HG03064 (cell line): ENCODE measurements at regions not wholly inside any gene's neighbourhood (a gene's known extent, or its start where the extent isn't known, plus 50 kb on each side); places are given as distances from the start of the nearest gene placed in this dataset.
"Not testable (repeated sequence)": the region's sequence is repeated elsewhere in the genome, so short reads cannot be mapped to it uniquely, and the experiment has no call there.

Experiments used
- ATAC-seq: cut with Tn5 transposase; IDR thresholded peaks from one replicate; pipeline ENCODE4 v1.9.1; 2021; ENCODE audit warnings: low read depth; ENCODE audit not compliant: unreplicated experiment

DNA sequence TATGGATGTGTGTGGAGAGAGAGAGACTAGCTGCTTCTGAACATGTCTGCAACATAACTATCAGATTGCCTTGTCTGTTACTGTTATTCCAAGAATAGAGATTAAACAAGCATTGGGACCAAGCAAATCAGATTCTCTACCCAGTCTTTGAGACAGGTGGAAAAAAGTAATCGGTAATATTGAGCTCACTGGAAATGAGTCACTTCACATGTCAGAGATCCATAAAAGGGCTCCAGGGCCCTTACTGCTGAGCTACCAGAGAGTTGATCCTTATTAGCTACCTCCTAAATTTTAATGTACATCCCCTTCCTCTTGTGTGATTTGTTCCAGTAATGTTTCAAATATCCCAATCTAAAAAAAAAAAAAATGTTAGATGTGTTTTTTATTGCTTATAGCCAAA is 2118.0 kb downstream of the PCDH9 start:
- ATAC-seq, result no peak

DNA sequence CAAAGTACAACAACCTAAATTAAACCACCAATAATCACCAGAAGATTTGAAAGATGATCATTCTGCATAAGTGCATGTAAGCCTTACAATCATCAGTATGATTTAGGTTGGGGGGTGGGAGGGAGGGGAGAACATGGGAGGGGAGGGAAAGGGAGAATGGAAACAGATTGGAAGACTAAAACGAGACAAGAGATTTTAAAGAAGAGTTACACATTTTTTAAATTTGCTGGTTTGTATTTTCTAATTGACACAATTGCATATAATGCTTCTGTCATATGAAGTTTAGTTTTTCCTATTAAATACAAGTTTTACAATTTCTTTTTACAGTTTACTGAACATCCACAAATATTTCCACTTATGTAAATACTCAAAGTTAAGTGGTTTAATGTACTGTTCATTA is 2118.9 kb downstream of the PCDH9 start:
- ATAC-seq, result no peak

DNA sequence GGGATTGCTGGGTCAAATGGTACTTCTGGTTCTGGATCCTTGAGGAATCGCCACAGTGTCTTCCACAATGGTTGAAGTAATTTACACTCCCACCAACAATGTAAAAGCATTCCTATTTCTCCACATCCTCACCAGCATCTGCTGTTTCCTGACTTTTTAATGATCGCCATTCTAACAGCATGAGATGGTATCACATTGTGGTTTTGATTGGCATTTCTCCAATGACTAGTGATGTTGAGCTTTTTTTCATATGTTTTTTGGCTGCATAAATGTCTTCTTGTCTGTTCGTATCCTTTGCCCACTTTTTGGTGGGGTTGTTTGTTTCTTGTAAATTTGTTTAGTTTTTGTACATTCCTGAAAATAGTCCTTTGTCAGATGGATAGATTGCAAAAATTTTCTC is 2125.7 kb downstream of the PCDH9 start:
- ATAC-seq, result not testable (repeated sequence)

DNA sequence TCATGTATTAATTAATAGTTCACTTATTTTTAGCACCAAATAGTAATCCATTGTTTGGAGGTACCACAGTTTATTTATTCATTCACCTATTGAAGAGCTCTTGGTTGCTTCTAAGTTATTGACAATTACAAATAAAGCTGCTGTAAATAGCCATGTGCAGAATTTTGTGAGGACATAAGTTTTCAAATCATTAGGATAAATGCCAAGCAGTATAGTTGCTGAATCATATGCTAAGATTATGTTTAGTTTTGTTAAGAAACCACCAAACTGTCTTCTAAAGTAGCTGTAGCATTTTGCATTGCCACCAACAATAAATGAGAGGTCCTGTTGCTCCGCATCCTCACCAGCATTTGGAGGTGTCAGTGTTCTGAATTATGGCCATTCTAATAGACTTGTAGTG is 2126.8 kb downstream of the PCDH9 start:
- ATAC-seq, result no peak

DNA sequence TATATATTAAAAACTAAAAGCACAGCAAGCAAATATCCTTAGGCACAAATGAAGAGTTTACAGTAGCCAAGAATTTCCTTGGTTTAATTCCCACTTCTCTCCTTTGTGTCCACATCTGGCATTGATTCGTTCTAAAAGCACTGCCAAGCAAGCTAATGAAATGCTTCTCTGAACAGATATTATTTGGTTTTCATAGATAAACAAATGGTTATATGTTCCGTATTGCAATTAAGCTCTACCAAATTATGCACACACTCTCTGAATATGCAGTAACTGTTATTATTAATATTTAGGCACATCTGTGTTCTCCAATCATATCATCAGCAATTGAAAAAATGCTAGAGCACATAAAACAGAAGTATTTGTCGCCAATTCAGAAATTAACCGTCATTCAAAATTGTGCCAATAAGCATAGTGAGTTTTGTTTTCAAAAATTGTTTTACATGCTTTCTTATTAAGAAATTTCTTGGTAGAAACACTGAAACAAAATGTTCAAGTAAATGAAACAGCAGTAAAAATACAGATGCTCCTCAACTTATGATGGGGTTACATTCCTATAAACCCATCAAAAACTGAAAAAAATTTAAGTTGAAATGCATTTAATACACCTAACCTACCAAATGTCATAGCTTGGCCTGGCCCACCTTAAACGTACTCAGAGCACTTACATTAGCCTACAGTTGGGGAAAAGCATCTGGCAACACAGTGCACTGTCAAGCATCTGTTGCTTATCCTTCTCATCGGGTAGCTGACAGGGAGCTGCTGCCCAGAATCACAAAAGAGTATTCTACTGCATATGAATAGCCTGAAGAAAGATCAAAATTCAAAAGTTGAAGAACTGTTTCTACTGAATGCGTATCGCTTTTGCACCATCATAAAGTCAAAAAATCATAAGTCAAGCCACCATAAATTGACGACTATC is 2134.7 kb downstream of the PCDH9 start:
- no peak for ATAC-seq

DNA sequence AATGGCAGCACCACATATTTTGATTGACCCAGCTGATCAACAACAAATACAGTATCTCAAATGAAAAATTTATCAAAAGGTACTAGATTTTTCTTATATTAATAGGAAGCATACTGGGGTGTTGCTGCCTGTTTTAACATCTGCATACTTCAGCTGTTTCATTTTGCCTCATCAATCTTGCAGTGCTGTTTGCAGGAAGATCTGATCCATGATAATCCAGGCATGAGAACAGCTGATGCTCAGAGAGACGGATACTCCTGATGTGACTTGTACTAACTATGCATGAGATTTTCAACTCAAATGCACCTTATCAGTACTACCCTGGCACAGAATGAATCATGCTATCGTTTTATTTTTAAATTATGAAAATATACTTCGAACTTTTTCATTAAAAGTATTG is 2136.8 kb downstream of the PCDH9 start:
- no peak for ATAC-seq

DNA sequence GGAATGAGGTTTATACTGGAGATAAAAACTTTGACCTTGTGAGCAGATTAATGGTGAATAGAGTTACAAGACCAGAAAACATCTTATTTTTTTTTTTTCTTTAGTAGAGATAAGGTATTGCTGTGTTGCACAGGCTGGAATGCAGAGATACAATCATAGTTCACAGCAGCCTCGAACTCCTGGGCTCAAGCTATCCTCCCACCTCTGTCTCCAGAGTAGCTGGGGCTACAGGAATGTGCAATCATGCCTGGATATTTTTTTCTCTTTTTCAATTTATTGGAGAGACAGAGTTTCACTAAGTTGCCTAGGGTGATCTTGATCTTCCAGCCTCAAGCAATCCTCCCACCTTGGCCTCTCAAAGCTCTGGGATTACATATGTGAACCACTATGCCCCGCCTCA is 2139.1 kb downstream of the PCDH9 start:
- ATAC-seq, result no peak

DNA sequence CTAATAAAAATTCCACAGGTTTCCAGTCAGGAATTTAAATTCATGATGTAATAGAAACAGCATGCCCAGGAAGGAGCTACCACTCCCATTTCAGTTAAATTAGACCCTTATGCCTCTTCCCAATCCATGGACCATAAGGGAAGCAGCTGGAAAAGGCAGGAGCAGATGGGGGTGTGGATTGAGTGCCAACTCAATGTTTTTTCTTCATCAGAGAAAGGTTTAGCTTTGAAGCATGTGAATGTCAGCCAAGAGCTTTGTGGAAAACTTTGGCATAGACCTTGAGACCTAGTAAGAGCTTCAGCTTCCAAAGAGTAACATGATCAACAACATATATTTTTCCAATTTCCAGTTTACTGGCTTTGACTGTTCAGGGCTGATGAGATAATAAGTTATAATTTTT is 2139.9 kb downstream of the PCDH9 start:
- no peak for ATAC-seq

DNA sequence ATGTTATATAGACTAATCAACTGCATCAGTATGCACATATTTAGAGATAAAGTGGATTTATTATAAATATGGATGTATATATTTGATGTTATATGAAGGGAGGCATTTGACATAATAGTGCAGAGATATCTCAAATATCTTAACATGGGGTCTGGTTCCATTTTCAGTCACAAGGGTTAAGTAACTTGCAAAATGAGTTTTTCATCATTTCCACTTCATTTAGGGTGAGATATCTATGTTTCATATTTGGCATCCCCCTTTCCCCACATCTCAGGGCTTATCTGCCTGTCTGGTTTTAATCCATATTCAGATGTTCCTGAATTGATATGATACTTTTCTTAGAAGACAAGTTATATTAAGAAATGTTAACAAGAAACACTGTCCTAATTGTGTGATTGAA is 2141.2 kb downstream of the PCDH9 start:
- ATAC-seq, result no peak

DNA sequence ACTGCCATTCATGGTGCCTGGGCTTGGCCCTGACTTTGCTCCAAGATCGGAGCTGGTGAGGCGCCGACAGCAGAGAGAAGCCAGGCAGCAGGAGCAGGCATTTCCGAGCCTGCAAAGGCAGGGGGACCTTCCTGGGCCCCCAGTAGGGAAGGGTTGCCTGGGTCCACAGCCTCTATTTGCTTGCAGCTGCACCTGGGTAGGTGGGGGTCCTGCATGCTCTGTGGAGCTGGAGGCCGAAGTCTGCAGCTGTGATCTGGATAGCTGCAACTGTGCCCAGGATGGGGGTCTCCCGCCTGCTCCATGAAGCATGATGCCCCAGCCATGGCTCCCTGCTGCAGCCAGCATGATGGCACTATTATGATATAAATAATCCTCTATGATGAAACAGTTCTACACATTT is 2144.2 kb downstream of the PCDH9 start:
- no peak for ATAC-seq

DNA sequence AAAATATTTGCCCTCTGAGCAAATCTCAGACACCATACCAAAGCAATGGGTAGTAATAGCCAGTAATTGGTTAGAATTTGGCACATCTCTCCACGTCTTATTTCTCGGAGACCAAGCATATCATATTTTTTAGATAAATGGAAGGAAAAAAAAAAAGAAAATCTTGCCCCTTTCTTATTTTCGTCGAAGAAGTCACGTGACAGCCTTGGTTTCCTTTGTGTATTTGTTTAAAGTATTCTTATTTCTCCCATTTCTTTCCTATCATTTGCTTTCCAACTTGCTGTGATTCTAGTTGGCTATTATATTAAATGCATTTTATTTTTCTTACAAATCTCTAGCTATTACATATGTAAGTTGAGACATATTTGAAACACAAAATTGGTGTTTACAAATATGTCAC is 2155.9 kb downstream of the PCDH9 start:
- ATAC-seq, result no peak

DNA sequence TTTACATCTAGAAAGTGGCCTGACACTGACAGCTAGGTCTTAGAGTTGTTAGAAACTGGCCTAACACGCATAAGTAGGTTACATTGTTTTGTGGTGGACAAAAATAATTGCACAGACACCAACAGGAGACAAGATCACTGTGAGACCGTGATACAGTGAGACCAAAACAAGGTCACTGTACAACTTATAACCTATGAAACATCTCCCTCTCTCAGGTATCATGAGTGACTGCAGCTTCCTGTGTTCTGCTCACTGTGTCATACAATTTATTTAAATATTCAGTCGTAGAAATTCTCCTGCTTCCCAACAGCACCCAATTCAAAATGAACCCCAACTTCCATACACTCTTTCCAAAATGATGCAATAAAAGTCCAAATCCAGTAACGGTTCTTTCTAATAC is 2165.2 kb downstream of the PCDH9 start:
- ATAC-seq, result no peak

DNA sequence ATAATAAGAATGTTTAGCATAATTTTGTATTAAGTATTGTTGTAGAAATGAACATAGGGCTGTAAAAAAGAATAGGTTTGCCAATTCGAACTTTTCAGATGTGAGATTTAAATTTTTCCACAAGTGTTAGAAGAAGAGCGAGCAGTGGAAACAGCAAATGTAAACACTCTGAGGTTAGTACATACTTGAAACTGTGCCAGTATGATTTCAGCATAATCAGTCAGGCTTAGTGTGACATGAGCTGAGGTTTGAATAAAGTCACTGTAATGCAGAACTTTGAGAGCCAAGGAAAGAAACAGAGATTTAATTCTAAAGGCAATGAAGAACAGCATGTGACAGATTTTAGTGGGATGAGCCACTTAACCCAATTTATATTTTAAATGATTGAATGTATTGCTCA is 2166.4 kb downstream of the PCDH9 start:
- no peak for ATAC-seq

DNA sequence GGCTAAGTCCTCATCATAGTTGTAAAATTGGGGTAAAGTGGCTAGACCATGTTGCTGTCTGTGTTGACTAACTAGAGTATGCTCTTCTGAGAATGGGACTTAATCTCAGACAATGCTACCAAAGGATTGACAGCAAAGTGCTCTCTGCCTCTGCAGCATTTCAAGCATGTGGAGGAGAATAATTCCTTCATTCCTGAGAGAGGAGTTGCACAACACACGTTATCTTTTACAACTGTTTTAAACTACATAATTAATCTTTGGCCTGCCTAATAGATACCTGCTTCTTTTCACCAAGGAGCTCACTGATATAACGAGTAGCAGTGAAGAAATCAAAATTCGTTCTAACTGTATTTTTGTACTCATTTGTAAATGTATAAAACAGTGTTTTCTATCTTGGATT is 2172.2 kb downstream of the PCDH9 start:
- ATAC-seq, result no peak

DNA sequence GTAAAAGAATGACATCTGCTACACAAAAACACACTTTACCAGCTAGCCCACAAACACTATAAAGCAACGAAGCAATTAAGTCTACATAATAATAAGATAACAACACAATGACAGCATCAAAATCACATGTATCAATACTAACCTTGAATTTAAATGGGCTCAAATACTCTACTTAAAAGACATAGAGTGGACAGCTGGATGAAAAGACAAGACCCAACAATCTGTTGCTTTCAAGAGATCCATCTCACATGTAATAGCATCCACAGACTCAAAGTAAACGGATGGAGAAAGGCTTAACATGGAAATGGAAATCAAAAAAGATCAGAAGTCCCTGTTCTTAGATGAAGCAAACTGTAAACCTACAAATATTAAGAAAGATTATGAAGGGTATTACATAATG is 2175.9 kb downstream of the PCDH9 start:
- no peak for ATAC-seq

DNA sequence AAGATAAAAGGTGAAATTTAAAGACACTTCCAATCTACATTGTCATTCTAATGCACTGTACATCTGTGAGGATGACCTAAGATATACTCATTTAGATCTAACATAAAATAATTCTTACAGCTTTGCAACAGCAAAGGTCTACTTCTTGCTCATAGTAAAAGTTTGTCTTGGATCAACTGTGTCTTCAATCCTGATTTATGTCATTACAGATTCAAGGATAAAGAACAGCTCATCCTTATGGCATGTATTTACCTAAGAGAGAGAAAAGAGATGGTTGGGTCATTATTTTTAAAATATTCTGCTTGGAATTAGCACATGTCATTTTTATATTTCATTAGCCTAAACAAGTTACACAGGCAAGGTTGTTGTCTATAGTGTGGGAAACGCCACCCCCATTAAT is 2193.1 kb downstream of the PCDH9 start:
- ATAC-seq, result no peak

DNA sequence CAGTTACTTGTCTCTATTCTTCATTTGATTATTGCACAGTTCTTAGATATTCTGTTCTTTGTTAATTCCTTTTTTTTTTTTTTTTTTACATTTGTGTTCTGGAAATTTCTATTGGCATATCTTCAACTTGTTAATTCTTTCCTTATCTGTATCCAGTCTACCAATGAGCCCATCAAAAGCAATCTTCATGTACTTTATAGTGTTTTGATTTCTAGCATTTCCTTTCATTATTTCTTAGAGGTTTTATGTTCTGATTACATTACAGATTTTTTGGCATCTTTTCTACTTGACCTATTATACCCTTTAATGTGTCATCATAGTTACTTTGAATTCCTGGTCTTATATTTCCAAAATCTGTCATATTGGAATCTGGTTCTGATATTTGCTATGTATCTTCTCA is 2194.8 kb downstream of the PCDH9 start:
- no peak for ATAC-seq

DNA sequence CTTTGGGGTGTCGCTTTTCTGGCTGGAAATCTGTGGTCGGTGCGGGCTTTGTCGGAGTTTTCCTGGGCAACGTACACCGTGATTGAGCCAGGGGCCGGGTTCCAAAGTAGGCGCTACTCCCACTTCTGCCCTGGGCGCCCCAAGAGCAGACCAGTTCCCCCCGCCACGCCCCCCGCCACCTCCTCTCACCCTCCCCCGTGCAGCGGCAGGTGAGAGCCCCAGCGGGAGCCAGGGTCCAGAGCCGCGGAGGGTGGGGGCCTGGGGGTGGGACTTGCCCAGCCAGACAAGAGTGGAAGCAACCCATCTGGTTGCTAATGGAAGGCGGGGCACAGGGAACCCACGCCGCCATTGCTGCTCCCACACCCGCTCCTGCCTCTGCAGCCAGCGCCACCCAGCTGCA is 2195.9 kb downstream of the PCDH9 start:
- no peak for ATAC-seq

DNA sequence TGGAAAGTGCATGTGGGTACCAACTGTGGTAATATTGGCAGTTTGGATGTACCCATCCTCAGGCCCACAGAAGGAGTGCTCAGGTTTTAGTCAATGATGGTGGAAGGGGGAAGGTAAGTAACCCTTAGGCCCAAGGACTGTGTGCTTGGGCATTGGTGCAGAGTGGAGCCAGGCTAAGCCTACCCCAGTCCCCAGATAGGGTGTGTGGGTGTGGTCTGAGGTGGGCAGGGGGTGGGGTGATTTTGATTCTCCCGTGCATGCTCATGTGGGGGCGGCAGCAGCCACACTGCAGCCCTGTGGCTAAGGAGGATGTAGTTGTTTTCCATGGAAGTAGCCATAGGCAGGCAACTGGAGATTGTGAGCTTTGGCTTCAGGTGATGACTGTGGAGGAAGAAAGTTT is 2197.3 kb downstream of the PCDH9 start:
- no peak for ATAC-seq

DNA sequence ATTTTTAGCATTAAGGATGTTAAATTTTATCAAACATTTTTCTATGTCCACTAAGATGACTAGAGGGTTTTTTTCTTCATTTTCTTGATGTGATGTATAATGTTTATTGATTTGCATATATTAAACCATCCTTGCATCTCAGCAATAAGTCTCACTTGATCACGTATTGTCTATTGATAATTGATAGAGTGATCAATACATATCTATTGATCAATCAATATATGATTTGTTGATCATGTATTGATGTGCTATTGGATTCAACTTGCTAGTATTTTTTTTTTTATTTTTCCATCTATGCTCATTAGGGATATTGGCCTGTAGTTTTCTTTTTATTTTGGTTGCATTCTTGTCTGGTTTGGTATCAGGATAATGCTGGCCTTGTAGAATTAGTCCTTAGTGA is 2202.0 kb downstream of the PCDH9 start:
- no peak for ATAC-seq

DNA sequence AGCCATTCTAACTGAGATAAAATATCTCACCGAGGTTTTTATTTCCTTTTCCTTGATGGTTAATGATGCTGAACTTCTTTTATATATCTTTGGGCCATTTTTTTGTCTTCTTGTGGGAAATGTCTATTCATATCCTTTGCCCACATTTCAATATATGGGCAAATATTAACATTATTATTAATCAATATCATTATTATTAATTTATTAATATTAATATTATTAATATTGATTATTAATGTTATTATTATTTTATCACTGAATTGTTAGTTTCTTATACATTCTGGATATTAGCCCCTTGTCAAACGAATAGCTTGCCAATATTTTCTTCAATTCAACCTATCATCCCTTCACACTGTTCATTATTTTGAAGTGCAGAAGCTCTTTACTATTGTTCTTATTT is 2203.6 kb downstream of the PCDH9 start:
- no peak for ATAC-seq

DNA sequence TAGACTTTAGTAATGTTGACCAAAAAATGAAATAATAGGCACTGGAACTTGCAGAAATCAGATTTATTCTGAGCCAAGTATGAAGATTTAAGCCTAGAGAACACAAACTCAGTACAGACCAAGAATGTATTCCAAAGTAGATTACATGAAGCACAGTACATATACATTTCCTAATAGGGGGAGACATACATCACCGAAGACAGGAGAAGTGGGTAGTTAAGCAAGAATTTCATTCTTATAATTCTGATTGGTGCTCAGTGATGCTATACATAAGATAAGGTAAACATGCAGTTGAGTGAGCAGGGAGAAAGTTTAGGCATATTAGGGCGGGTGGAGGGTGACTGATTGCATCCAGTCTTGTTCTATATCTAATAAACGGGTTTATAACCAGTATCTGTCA is 2218.8 kb downstream of the PCDH9 start:
- ATAC-seq, result no peak

DNA sequence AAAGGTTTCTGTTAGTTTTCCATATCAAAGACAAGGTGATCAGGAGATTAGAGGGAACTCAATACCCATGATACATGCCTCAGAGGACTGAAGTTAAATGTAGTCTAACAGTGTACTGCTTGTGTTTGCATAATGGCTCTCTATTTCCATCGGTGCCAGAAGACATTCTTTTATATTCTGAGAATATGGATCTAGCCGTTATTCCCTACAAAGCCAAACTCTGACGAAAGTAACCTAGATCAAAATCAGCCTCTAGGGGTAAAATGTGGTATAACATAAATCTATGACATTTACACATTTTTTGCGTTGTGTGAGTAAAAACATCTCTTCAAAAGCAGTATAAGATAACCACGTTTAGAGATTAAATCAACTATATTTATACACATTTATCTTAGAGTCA is 2232.7 kb downstream of the PCDH9 start:
- ATAC-seq, result no peak
